Upper lobe of left lung (tissue), 4 donors: ENCODE measurements at regions not wholly inside any gene's neighbourhood (a gene's known extent, or its start where the extent isn't known, plus 50 kb on each side); places are given as distances from the start of the nearest gene placed in this dataset.
"Not testable (repeated sequence)": the region's sequence is repeated elsewhere in the genome, so short reads cannot be mapped to it uniquely, and the experiment has no call there.

Experiments used
- CTCF ChIP-seq, 6 experiments: fragments of 450-650 bp in 4 of 6; fragments of 200-600 bp in 2 of 6; sonication (generic) in 2 of 6; IDR thresholded peaks; one replicate each; pipeline ENCODE4 v1.5.1; 2016 to 2019; ENCODE audit warnings: antibody characterized with exemption in 6 of 6
- EP300 ChIP-seq, 4 donors: sonication (generic); formaldehyde crosslinking; IDR thresholded peaks; one replicate each; pipeline ENCODE4 v1.5.1; 2017; ENCODE audit warnings: antibody characterized with exemption in 4 of 4, control low read depth in 2 of 4

- not testable (repeated sequence) for TF ChIP-seq CTCF, EP300 (IDR thresholded peaks at IDR 0.05)
Measured at GRCh38 chr13:42446597-42446996, 127.4 kb upstream of the TNFSF11 start.
